ENCODE measurements at regions not wholly inside any gene's neighbourhood (a gene's known extent, or its start where the extent isn't known, plus 50 kb on each side); places are given as distances from the start of the nearest gene placed in this dataset.

DNA sequence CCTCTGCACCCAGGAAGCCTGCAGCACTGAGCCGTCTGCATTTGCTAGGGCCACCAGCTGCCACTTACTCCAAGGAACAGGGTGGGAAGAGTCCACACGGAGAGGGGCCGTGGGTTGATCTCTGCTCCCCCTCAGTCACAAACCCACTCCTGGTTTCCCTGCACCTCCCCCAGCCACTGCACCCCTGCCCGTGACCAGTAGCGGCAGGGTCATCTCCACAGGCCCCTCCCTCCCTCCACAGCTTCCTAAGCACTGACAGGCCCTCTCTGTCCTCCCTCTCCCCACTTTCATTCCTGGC lies 75.2 kb downstream of the RBFOX3 start:
- 80 to 88% methylated on average over 5 of the region's 5 CpGs for WGBS, 2 donors

GRCh38 chr17:79534851-79535727 lies 75.8 kb downstream of the RBFOX3 start:
- Histone ChIP-seq H3K4me3 (no peak overlapping the region), H3K4me1 (no peaks in the 10 kb centered on the region), H3K27me3 (peaks cover 0 to 22% of the 10 kb centered on the region in 2 donors), H3K9me3 (no peaks in the 10 kb centered on the region), H3K36me3 (no peaks in the 10 kb centered on the region), H3K27ac (no peak overlapping the region)
- WGBS, 2 donors: 81 to 82% methylated on average over 21 to 23 of the region's 23 CpGs
- TF ChIP-seq, protein P1, sequence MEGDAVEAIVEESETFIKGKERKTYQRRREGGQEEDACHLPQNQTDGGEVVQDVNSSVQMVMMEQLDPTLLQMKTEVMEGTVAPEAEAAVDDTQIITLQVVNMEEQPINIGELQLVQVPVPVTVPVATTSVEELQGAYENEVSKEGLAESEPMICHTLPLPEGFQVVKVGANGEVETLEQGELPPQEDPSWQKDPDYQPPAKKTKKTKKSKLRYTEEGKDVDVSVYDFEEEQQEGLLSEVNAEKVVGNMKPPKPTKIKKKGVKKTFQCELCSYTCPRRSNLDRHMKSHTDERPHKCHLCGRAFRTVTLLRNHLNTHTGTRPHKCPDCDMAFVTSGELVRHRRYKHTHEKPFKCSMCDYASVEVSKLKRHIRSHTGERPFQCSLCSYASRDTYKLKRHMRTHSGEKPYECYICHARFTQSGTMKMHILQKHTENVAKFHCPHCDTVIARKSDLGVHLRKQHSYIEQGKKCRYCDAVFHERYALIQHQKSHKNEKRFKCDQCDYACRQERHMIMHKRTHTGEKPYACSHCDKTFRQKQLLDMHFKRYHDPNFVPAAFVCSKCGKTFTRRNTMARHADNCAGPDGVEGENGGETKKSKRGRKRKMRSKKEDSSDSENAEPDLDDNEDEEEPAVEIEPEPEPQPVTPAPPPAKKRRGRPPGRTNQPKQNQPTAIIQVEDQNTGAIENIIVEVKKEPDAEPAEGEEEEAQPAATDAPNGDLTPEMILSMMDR (IDR thresholded peaks at IDR 0.05): no peak
- TF ChIP-seq EP300 (IDR thresholded peaks at IDR 0.05): no peak
- TF ChIP-seq POLR2A (IDR thresholded peaks at IDR 0.05): no peak
- DNase-seq (ENCODE audit: low spot score in 2 of 2): no peak

More for the DNA sequence above, 75.2 kb downstream of the RBFOX3 start:
- TF ChIP-seq, protein P1 (IDR thresholded peaks at IDR 0.05): no peak
- TF ChIP-seq EP300 (IDR thresholded peaks at IDR 0.05) (no peak), POLR2A (IDR thresholded peaks at IDR 0.05) (no peak)
- Histone ChIP-seq H3K27me3 (peaks cover 0 to 22% of the 10 kb centered on the region in 2 donors), H3K36me3 (no peaks in the 10 kb centered on the region), H3K9me3 (no peaks in the 10 kb centered on the region), H3K4me3 (no peak overlapping the region), H3K27ac (no peak overlapping the region), H3K4me1 (no peaks in the 10 kb centered on the region)
- DNase-seq (ENCODE audit: low spot score in 2 of 2): no peak

- Histone ChIP-seq H3K9me3 (no peaks in the 10 kb centered on the region), H3K27me3 (peaks cover 0 to 22% of the 10 kb centered on the region in 2 donors), H3K36me3 (no peaks in the 10 kb centered on the region), H3K4me3 (no peak overlapping the region), H3K4me1 (no peaks in the 10 kb centered on the region), H3K27ac (no peak overlapping the region)
- TF ChIP-seq POLR2A (IDR thresholded peaks at IDR 0.05) (no peak), EP300 (IDR thresholded peaks at IDR 0.05) (no peak)
- TF ChIP-seq, protein P1 (IDR thresholded peaks at IDR 0.05): no peak
- WGBS, 2 donors: 77 to 78% methylated on average over 11 of the region's 11 CpGs
- no peak for DNase-seq (ENCODE audit: low spot score in 2 of 2)
Observed at GRCh38 chr17:79534111-79534510, 76.7 kb downstream of the RBFOX3 start.

- Histone ChIP-seq H3K27ac (no peak overlapping the region), H3K27me3 (peaks cover 0 to 22% of the 10 kb centered on the region in 2 donors), H3K4me1 (no peaks in the 10 kb centered on the region), H3K4me3 (no peak overlapping the region), H3K9me3 (no peaks in the 10 kb centered on the region), H3K36me3 (no peaks in the 10 kb centered on the region)
- WGBS, 2 donors: 85 to 87% methylated on average over 11 to 12 of the region's 12 CpGs
- no peak for DNase-seq (ENCODE audit: low spot score in 2 of 2)
- TF ChIP-seq POLR2A (IDR thresholded peaks at IDR 0.05): no peak
- TF ChIP-seq, protein P1 (IDR thresholded peaks at IDR 0.05): no peak
- TF ChIP-seq EP300 (IDR thresholded peaks at IDR 0.05): no peak
Observed at GRCh38 chr17:79533116-79533515, 77.7 kb downstream of the RBFOX3 start.

GRCh38 chr17:79532107-79532790 lies 78.6 kb downstream of the RBFOX3 start:
- Histone ChIP-seq H3K4me1 (no peaks in the 10 kb centered on the region), H3K27ac (no peak overlapping the region), H3K9me3 (no peaks in the 10 kb centered on the region), H3K36me3 (no peaks in the 10 kb centered on the region), H3K27me3 (peaks cover 0 to 22% of the 10 kb centered on the region in 2 donors), H3K4me3 (no peak overlapping the region)
- TF ChIP-seq, protein P1 (IDR thresholded peaks at IDR 0.05): no peak
- no peak for TF ChIP-seq EP300 (IDR thresholded peaks at IDR 0.05)
- TF ChIP-seq POLR2A (IDR thresholded peaks at IDR 0.05): no peak
- no peak for DNase-seq (ENCODE audit: low spot score in 2 of 2)
- WGBS, 2 donors: 58 to 65% methylated on average over 10 of the region's 10 CpGs

Data from tibial nerve (tissue), 4 donors.